PC-9 (cell line): ENCODE measurements at regions not wholly inside any gene's neighbourhood (a gene's known extent, or its start where the extent isn't known, plus 50 kb on each side); places are given as distances from the start of the nearest gene placed in this dataset.

Source experiments
- EZH2 ChIP-seq: fragments of 200-600 bp; sonication (generic); IDR thresholded peaks from 2 replicates; pipeline ENCODE4 v1.8.0; 2017; ENCODE audit warnings: antibody characterized with exemption, low read depth
- TF ChIP-seq, protein P1 (sequence below): fragments of 200-600 bp; sonication (generic); conservative IDR thresholded peaks from 2 replicates; pipeline ENCODE4 v1.6.1; 2017; ENCODE audit warnings: mixed run types, antibody characterized with exemption, mild to moderate bottlenecking, moderate library complexity

- TF ChIP-seq, protein P1, sequence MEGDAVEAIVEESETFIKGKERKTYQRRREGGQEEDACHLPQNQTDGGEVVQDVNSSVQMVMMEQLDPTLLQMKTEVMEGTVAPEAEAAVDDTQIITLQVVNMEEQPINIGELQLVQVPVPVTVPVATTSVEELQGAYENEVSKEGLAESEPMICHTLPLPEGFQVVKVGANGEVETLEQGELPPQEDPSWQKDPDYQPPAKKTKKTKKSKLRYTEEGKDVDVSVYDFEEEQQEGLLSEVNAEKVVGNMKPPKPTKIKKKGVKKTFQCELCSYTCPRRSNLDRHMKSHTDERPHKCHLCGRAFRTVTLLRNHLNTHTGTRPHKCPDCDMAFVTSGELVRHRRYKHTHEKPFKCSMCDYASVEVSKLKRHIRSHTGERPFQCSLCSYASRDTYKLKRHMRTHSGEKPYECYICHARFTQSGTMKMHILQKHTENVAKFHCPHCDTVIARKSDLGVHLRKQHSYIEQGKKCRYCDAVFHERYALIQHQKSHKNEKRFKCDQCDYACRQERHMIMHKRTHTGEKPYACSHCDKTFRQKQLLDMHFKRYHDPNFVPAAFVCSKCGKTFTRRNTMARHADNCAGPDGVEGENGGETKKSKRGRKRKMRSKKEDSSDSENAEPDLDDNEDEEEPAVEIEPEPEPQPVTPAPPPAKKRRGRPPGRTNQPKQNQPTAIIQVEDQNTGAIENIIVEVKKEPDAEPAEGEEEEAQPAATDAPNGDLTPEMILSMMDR: no peak
- no peak for TF ChIP-seq EZH2
These were observed 64.8 kb upstream of the DOCK9 start for GRCh38 chr13:99042521-99043250.
